Hepatocyte (in vitro differentiated cells): ENCODE measurements at regions not wholly inside any gene's neighbourhood (a gene's known extent, or its start where the extent isn't known, plus 50 kb on each side); places are given as distances from the start of the nearest gene placed in this dataset.

Source experiments
- DNase-seq: peaks from one replicate; pipeline ENCODE4 v3.0.0-alpha.2; 2016; ENCODE audit warnings: low spot score
- H2AFZ ChIP-seq: fragments of 200-600 bp; sonication (generic); 2 replicates; pipeline ENCODE4 v1.6.0; 2016; ENCODE audit warnings: antibody characterized with exemption, mild to moderate bottlenecking
- H3K27ac ChIP-seq: fragments of 200-600 bp; sonication (generic); 2 replicates; pipeline ENCODE4 v1.5.1; 2016; ENCODE audit warnings: mild to moderate bottlenecking
- H3K27me3 ChIP-seq: fragments of 200-600 bp; sonication (generic); 2 replicates; pipeline ENCODE4 v1.6.1; 2016
- H3K36me3 ChIP-seq: fragments of 200-600 bp; sonication (generic); replicated peaks from 2 replicates; pipeline ENCODE4 v1.5.1; 2016; ENCODE audit warnings: low read depth; ENCODE audit not compliant: insufficient read depth
- H3K4me1 ChIP-seq: fragments of 200-600 bp; sonication (generic); 2 replicates; pipeline ENCODE4 v1.5.1; 2016; ENCODE audit warnings: mild to moderate bottlenecking, moderate library complexity; ENCODE audit not compliant: insufficient read depth
- H3K4me2 ChIP-seq: fragments of 200-600 bp; sonication (generic); 2 replicates; pipeline ENCODE4 v1.6.0; 2016
- H3K4me3 ChIP-seq: fragments of 200-600 bp; sonication (generic); 2 replicates; pipeline ENCODE4 v1.5.1; 2016; ENCODE audit warnings: mild to moderate bottlenecking
- H3K79me2 ChIP-seq: fragments of 200-600 bp; sonication (generic); 2 replicates; pipeline ENCODE4 v1.6.0; 2017; ENCODE audit warnings: mild to moderate bottlenecking
- H3K9me2 ChIP-seq: fragments of 200-600 bp; sonication (generic); replicated peaks from 2 replicates; pipeline ENCODE4 v1.6.0; 2017; ENCODE audit warnings: mild to moderate bottlenecking; ENCODE audit not compliant: insufficient read depth
- H3K9me3 ChIP-seq: fragments of 200-600 bp; sonication (generic); 2 replicates; pipeline ENCODE4 v1.5.1; 2016; ENCODE audit warnings: low read depth, mild to moderate bottlenecking
- H4K20me1 ChIP-seq: fragments of 200-600 bp; sonication (generic); 2 replicates; pipeline ENCODE4 v1.6.0; 2016; ENCODE audit warnings: mild to moderate bottlenecking; ENCODE audit not compliant: insufficient read depth, poor library complexity, severe bottlenecking
- EZH2 ChIP-seq: fragments of 200-600 bp; sonication (generic); IDR thresholded peaks from 2 replicates; pipeline ENCODE4 v1.6.1; 2016; ENCODE audit warnings: antibody characterized with exemption, mild to moderate bottlenecking, borderline replicate concordance
- EZH2phosphoT487 ChIP-seq: fragments of 200-600 bp; sonication (generic); IDR thresholded peaks from one replicate; pipeline ENCODE4 v1.6.1; 2018; ENCODE audit warnings: antibody characterized with exemption, mild to moderate bottlenecking, low read depth, moderate library complexity; ENCODE audit not compliant: unreplicated experiment, severe bottlenecking
- WGBS: methylation state at CpG from one replicate; pipeline ENCODE4 v1.1.6; 2016; ENCODE audit warnings: low lambda C conversion rate; ENCODE audit errors: missing lambda C conversion rate; 5-methylcytosine and 5-hydroxymethylcytosine counted together
- TF ChIP-seq, protein P1 (sequence below): fragments of 200-600 bp; sonication (generic); IDR thresholded peaks from 2 replicates; pipeline ENCODE4 v1.5.1; 2016; ENCODE audit warnings: antibody characterized with exemption, mild to moderate bottlenecking; ENCODE audit not compliant: poor library complexity

DNA sequence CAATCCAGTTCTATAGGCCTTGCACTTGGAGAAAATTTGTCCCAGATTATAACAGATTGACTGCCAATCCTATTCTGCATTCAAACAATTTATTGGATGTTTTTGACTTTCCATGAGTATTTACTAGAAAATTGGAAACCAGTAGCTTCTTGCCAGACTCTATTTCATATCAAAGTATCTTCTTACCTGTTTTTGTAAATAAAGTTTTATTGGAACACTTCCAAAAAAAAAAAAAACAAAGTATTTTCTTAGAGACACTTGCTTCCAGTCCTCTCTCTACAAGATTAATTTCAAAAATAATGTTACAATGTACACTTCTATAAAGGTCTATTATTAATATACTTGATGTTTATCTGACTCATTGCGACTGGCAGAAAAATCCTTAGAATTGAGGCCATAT lies 209.2 kb upstream of the PCDH9 start:
- no peaks in the 10 kb centered on the region for H3K36me3 ChIP-seq
- no peak for DNase-seq
- no peaks in the 10 kb centered on the region for H4K20me1 ChIP-seq
- WGBS: 98% methylated on average over 1 of the region's 1 CpG
- no peak overlapping the region for H3K4me3 ChIP-seq
- no peak overlapping the region for H2AFZ ChIP-seq
- no peaks in the 10 kb centered on the region for H3K9me2 ChIP-seq
- H3K9me3 ChIP-seq: no peaks in the 10 kb centered on the region
- no peak for TF ChIP-seq EZH2
- TF ChIP-seq EZH2phosphoT487: no peak
- no peak overlapping the region for H3K27ac ChIP-seq
- no peaks in the 10 kb centered on the region for H3K79me2 ChIP-seq
- no peak overlapping the region for H3K4me2 ChIP-seq
- no peaks in the 10 kb centered on the region for H3K27me3 ChIP-seq
- H3K4me1 ChIP-seq: no peaks in the 10 kb centered on the region

DNA sequence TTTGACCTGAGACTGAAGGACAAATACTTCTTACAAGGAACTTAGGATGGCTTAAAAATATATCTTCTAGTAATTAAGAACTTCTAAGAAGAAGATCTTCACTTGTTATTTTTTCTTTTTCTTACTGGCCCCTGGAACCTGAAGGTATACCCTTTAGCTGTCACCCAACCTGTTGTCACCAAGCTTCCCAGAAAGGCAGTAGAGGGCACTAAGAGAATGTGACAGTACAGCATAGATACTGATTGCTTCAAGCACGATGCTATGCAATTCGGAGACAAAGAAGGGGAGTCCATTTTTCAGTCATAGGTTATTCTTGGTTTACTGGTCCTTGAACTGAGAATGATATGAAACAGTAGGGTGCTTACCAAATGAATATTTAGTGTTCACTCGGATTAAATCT lies 208.3 kb upstream of the PCDH9 start:
- Histone ChIP-seq H3K4me1 (no peaks in the 10 kb centered on the region), H3K9me3 (no peaks in the 10 kb centered on the region), H3K36me3 (no peaks in the 10 kb centered on the region), H4K20me1 (no peaks in the 10 kb centered on the region), H3K27ac (no peak overlapping the region), H3K4me2 (no peak overlapping the region), H3K79me2 (no peaks in the 10 kb centered on the region), H3K4me3 (no peak overlapping the region), H2AFZ (no peak overlapping the region), H3K27me3 (no peaks in the 10 kb centered on the region), H3K9me2 (no peaks in the 10 kb centered on the region)
- 61% methylated on average over 3 of the region's 3 CpGs for WGBS
- no peak for DNase-seq
- TF ChIP-seq, protein P1, sequence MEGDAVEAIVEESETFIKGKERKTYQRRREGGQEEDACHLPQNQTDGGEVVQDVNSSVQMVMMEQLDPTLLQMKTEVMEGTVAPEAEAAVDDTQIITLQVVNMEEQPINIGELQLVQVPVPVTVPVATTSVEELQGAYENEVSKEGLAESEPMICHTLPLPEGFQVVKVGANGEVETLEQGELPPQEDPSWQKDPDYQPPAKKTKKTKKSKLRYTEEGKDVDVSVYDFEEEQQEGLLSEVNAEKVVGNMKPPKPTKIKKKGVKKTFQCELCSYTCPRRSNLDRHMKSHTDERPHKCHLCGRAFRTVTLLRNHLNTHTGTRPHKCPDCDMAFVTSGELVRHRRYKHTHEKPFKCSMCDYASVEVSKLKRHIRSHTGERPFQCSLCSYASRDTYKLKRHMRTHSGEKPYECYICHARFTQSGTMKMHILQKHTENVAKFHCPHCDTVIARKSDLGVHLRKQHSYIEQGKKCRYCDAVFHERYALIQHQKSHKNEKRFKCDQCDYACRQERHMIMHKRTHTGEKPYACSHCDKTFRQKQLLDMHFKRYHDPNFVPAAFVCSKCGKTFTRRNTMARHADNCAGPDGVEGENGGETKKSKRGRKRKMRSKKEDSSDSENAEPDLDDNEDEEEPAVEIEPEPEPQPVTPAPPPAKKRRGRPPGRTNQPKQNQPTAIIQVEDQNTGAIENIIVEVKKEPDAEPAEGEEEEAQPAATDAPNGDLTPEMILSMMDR: peak; percentile 14
- TF ChIP-seq EZH2: no peak
- TF ChIP-seq EZH2phosphoT487: no peak

DNA sequence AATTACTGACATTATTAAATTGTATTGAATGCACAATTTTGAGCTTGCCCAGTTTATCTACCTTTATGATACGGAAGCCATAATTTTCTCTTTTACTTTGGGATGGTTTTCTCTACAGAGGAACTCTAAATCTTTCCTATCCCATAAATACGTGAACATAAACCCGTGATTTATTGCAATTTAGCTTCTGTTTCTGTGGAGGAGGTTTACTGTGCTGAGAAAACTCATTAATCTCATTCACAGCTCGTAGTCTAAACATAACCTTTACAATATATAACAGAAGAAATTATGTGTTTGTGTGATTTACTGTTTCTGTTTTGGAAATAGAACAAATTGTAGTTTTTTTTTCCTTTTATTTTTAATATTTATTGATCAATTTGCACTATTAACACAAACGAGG lies 207.1 kb upstream of the PCDH9 start:
- Histone ChIP-seq H2AFZ (no peak overlapping the region), H3K4me2 (no peak overlapping the region), H3K27me3 (no peaks in the 10 kb centered on the region), H3K36me3 (no peaks in the 10 kb centered on the region), H3K4me1 (no peaks in the 10 kb centered on the region), H3K9me2 (peaks cover 2% of the 10 kb centered on the region), H3K4me3 (no peak overlapping the region), H3K9me3 (no peaks in the 10 kb centered on the region), H3K27ac (no peak overlapping the region), H3K79me2 (no peaks in the 10 kb centered on the region), H4K20me1 (no peaks in the 10 kb centered on the region)
- no peak for TF ChIP-seq EZH2phosphoT487
- TF ChIP-seq, protein P1: no peak
- TF ChIP-seq EZH2: no peak
- DNase-seq: no peak
- WGBS: 76% methylated on average over 5 of the region's 5 CpGs

DNA sequence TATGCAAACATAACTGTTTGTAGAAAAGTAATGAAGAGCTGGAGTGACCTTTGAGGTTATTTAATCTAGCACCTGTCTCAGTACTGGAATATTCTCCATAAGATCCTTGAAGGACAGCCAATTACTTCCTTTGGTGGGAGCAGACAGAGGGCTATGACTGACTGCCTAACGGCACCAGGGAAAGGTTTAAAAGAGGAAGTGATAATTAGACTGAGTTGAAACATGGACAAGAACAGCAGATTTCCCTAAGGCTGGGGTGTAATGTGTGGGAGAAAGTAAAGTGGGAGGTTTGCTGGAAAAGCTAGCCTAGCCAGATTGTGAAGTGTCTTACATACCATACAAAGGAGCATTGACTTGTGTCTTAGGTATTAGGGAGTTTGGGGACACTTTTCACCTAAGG lies 191.3 kb upstream of the PCDH9 start:
- TF ChIP-seq, protein P1: no peak
- no peak for TF ChIP-seq EZH2phosphoT487
- TF ChIP-seq EZH2: no peak
- WGBS: 50% methylated on average over 1 of the region's 1 CpG

More for the DNA sequence above, 191.3 kb upstream of the PCDH9 start:
- no peaks in the 10 kb centered on the region for H3K36me3 ChIP-seq
- H2AFZ ChIP-seq: no peak overlapping the region
- no peak overlapping the region for H3K27ac ChIP-seq
- H3K4me2 ChIP-seq: no peak overlapping the region
- no peaks in the 10 kb centered on the region for H3K9me3 ChIP-seq
- no peaks in the 10 kb centered on the region for H3K9me2 ChIP-seq
- no peaks in the 10 kb centered on the region for H3K27me3 ChIP-seq
- H3K79me2 ChIP-seq: no peaks in the 10 kb centered on the region
- no peaks in the 10 kb centered on the region for H3K4me1 ChIP-seq
- no peak for DNase-seq
- H3K4me3 ChIP-seq: no peak overlapping the region
- H4K20me1 ChIP-seq: no peaks in the 10 kb centered on the region
